ENCODE measurements at regions not wholly inside any gene's neighbourhood (a gene's known extent, or its start where the extent isn't known, plus 50 kb on each side); places are given as distances from the start of the nearest gene placed in this dataset.

DNA sequence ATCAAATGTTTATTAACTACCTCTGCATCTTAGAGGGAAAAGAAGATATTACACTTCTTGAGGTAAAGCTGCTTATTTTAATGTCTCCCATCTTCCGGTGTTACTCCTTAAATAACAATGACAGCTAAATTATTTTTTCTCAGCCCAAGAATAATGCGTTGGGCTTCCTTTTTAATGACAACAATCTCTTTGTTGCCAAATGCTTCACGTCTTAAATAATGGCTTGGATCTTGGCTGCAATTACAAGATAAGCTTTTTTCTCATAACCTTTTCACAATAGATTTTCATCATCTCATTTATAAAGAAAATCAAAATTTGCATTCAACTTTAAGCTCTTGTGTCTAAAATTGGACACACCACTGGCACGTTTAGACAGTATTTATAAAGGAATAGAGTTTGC is 89.2 kb upstream of the COL8A1 start:
- no peak overlapping the region for H3K27ac ChIP-seq (ENCODE audit: low read depth, low read length)
- H3K9me3 ChIP-seq (ENCODE audit: low read length), result no peaks in the 10 kb centered on the region
- no peak overlapping the region for H3K4me3 ChIP-seq (ENCODE audit: low read length)
- H3K4me1 ChIP-seq (ENCODE audit: insufficient read depth, low read length), result no peaks in the 10 kb centered on the region
- DNase-seq, result no peak
- no peaks in the 10 kb centered on the region for H3K27me3 ChIP-seq (ENCODE audit: insufficient read depth, low read length, poor library complexity, severe bottlenecking)
- H3K4me3 Mint-ChIP-seq, result no peak overlapping the region
- peaks cover 0 to 1% (median 0%) of the 10 kb centered on the region in 5 donors for H3K9me3 Mint-ChIP-seq
- H3K36me3 Mint-ChIP-seq, result no peaks in the 10 kb centered on the region
- H3K27me3 Mint-ChIP-seq, result peaks cover 0 to 3% of the 10 kb centered on the region in 2 donors
- POLR2A ChIA-PET, result no interaction called here
- H3K36me3 ChIP-seq (ENCODE audit: insufficient read depth, low read length), result no peaks in the 10 kb centered on the region
- CTCF ChIA-PET, result no interaction called here
- H3K27ac Mint-ChIP-seq, result no peak overlapping the region
- peaks cover 0 to 2% (median 0%) of the 10 kb centered on the region in 3 donors for H3K4me1 Mint-ChIP-seq

DNA sequence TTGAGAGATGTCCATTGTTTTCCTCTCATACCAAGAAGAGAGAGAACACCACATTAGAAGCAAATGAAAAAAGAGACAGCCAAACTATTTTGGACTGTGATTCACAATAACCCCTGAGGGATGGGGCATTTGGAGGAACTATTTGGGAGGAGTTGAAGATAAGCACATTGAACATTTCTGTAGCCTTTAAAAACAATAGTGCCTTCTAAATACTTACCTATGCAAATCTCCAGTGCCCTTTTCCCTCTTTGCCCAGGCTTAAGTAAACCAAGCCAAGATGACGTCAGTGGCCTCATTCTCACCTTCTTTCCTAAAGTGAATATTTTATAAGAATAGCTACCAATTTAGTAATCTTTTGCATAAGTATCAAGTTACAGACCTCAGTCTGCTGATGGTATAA is 89.7 kb upstream of the COL8A1 start:
- Mint-ChIP-seq H3K27ac (no peak overlapping the region), H3K4me3 (no peak overlapping the region), H3K4me1 (peaks cover 0 to 2% (median 0%) of the 10 kb centered on the region in 3 donors), H3K27me3 (peaks cover 0 to 1% of the 10 kb centered on the region in 2 donors), H3K36me3 (no peaks in the 10 kb centered on the region), H3K9me3 (no peaks in the 10 kb centered on the region)
- Histone ChIP-seq H3K4me3 (ENCODE audit: low read length) (no peak overlapping the region), H3K9me3 (ENCODE audit: low read length) (no peaks in the 10 kb centered on the region), H3K36me3 (ENCODE audit: insufficient read depth, low read length) (no peaks in the 10 kb centered on the region), H3K4me1 (ENCODE audit: insufficient read depth, low read length) (no peaks in the 10 kb centered on the region), H3K27me3 (ENCODE audit: insufficient read depth, low read length, poor library complexity, severe bottlenecking) (no peaks in the 10 kb centered on the region), H3K27ac (ENCODE audit: low read depth, low read length) (no peak overlapping the region)
- DNase-seq, result no peak
- CTCF ChIA-PET, result no interaction called here
- POLR2A ChIA-PET, result no interaction called here

GRCh38 chr3:99545941-99546580 is 92.3 kb upstream of the COL8A1 start:
- Mint-ChIP-seq H3K4me3 (no peak overlapping the region), H3K27ac (no peak overlapping the region), H3K9me3 (no peaks in the 10 kb centered on the region), H3K36me3 (no peaks in the 10 kb centered on the region), H3K27me3 (no peaks in the 10 kb centered on the region), H3K4me1 (peaks cover 0 to 7% (median 5%) of the 10 kb centered on the region in 3 donors)
- Histone ChIP-seq H3K36me3 (ENCODE audit: insufficient read depth, low read length) (no peaks in the 10 kb centered on the region), H3K27me3 (ENCODE audit: insufficient read depth, low read length, poor library complexity, severe bottlenecking) (no peaks in the 10 kb centered on the region), H3K4me3 (ENCODE audit: low read length) (no peak overlapping the region), H3K9me3 (ENCODE audit: low read length) (no peaks in the 10 kb centered on the region), H3K27ac (ENCODE audit: low read depth, low read length) (no peak overlapping the region), H3K4me1 (ENCODE audit: insufficient read depth, low read length) (no peaks in the 10 kb centered on the region)
- DNase-seq, result no peak
- POLR2A ChIA-PET, result no interaction called here
- CTCF ChIA-PET, result no interaction called here

DNA sequence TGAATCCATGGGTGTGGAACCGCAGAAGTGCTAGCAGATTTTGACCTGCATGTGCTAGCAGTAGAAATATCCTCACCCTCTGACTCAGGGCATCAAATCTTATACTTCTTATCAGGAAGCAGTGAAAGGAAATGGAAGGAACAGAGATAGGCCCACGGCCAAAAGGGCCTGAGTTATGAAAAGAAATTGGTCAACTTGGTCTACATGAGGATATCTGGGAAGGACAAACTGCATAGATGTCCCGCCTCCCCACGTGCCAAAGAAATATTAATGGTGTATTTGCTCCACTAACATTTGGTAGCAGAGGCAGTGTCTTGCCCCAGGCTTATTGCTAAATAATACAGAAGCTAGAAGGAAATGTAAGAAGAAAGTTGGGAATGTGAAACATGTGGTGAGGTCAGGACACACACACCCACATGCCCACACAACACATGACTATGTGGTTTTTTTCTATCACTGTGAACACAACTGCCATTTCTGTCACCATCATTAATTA is 93.6 kb upstream of the COL8A1 start:
- H3K4me1 ChIP-seq (ENCODE audit: insufficient read depth, low read length), result no peaks in the 10 kb centered on the region
- H3K36me3 Mint-ChIP-seq, result no peaks in the 10 kb centered on the region
- no peaks in the 10 kb centered on the region for H3K27me3 Mint-ChIP-seq
- POLR2A ChIA-PET, result no interaction called here
- H3K4me3 ChIP-seq (ENCODE audit: low read length), result no peak overlapping the region
- no peaks in the 10 kb centered on the region for H3K9me3 Mint-ChIP-seq
- DNase-seq, result no peak
- CTCF ChIA-PET, result no interaction called here
- H3K4me3 Mint-ChIP-seq, result no peak overlapping the region
- no peaks in the 10 kb centered on the region for H3K27me3 ChIP-seq (ENCODE audit: insufficient read depth, low read length, poor library complexity, severe bottlenecking)
- H3K27ac ChIP-seq (ENCODE audit: low read depth, low read length), result no peak overlapping the region
- H3K36me3 ChIP-seq (ENCODE audit: insufficient read depth, low read length), result no peaks in the 10 kb centered on the region
- H3K4me1 Mint-ChIP-seq, result peaks cover 0 to 7% (median 5%) of the 10 kb centered on the region in 3 donors
- H3K27ac Mint-ChIP-seq, result no peak overlapping the region
- no peaks in the 10 kb centered on the region for H3K9me3 ChIP-seq (ENCODE audit: low read length)

- H3K27me3 ChIP-seq (ENCODE audit: insufficient read depth, low read length, poor library complexity, severe bottlenecking), result no peaks in the 10 kb centered on the region
- no peak overlapping the region for H3K27ac ChIP-seq (ENCODE audit: low read depth, low read length)
- no peaks in the 10 kb centered on the region for H3K27me3 Mint-ChIP-seq
- no peaks in the 10 kb centered on the region for H3K36me3 Mint-ChIP-seq
- H3K4me1 ChIP-seq (ENCODE audit: insufficient read depth, low read length), result no peaks in the 10 kb centered on the region
- no peak overlapping the region for H3K4me3 ChIP-seq (ENCODE audit: low read length)
- H3K4me3 Mint-ChIP-seq, result no peak overlapping the region
- POLR2A ChIA-PET, result no interaction called here
- no peaks in the 10 kb centered on the region for H3K9me3 ChIP-seq (ENCODE audit: low read length)
- CTCF ChIA-PET, result no interaction called here
- H3K9me3 Mint-ChIP-seq, result no peaks in the 10 kb centered on the region
- no peak for DNase-seq
- no peak overlapping the region for H3K27ac Mint-ChIP-seq
- H3K4me1 Mint-ChIP-seq, result peaks cover 0 to 7% (median 5%) of the 10 kb centered on the region in 3 donors
- H3K36me3 ChIP-seq (ENCODE audit: insufficient read depth, low read length), result no peaks in the 10 kb centered on the region
These were observed 94.6 kb upstream of the COL8A1 start for GRCh38 chr3:99543796-99544195.

DNA sequence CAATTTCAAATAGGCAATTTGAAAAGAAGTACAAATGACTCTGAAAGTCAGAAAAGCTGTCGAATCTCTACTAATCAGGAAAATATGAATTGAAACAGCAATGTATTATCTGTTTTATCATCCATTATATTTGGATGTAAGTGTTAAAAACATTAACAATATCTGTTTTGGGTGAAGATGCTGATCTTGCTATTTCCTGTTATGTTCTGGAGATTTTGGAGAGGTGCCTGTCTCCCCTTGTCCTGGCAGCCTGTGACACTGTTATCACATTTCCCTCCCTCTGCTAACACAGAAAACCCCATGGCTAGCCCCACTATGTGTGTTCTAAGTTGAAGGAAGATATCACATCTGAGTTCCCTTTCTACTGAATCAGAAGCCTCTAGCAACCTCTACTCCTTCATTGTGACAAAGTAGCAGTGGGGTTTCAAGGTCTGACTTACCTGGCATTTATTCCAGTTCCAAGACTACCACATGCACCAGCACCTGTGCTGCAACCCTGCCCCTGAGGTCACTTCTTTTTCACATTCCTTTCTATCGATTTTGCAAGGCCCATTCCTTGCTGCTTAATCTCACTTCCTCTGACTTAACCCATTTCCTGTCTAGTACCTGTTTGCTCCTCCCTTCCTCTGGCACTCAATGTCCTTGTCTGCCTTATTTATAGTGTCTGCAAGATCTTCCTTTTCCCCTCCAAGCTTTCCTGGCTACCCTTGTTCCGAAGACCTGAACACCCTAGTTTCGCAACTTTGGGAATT is 95.5 kb upstream of the COL8A1 start:
- Mint-ChIP-seq H3K4me1 (peaks cover 0 to 7% (median 5%) of the 10 kb centered on the region in 3 donors), H3K27ac (peak overlapping the region in 1 of 8 donors; percentile 36), H3K27me3 (no peaks in the 10 kb centered on the region), H3K4me3 (no peak overlapping the region), H3K9me3 (no peaks in the 10 kb centered on the region), H3K36me3 (no peaks in the 10 kb centered on the region)
- H3K9me3 ChIP-seq (ENCODE audit: low read length), result no peaks in the 10 kb centered on the region
- no peaks in the 10 kb centered on the region for H3K4me1 ChIP-seq (ENCODE audit: insufficient read depth, low read length)
- H3K27me3 ChIP-seq (ENCODE audit: insufficient read depth, low read length, poor library complexity, severe bottlenecking), result no peaks in the 10 kb centered on the region
- no peak for DNase-seq
- CTCF ChIA-PET, result no interaction called here
- H3K36me3 ChIP-seq (ENCODE audit: insufficient read depth, low read length), result no peaks in the 10 kb centered on the region
- POLR2A ChIA-PET, result no interaction called here
- no peak overlapping the region for H3K4me3 ChIP-seq (ENCODE audit: low read length)
- no peak overlapping the region for H3K27ac ChIP-seq (ENCODE audit: low read depth, low read length)

DNA sequence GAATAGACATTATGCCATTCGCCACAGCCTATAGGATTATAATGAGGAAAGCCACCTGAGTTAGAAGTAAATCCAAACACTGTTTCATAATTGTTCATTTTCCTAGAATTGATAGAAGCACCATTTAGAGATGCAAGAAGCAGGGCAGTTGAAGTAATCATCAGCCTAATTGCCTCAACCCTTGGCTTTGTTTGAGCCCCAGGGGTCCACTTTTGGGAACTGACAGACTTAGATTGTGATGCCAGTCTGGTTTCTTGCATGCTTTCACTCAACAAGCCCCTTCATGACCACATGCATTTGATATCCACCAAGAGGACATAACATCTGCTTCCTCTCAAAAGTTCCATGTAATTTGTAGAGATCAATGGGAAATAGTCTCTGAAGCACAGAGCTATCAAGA is 97.2 kb upstream of the COL8A1 start:
- Mint-ChIP-seq H3K9me3 (no peaks in the 10 kb centered on the region), H3K27ac (no peak overlapping the region), H3K4me3 (no peak overlapping the region), H3K27me3 (no peaks in the 10 kb centered on the region), H3K4me1 (peaks cover 0 to 7% (median 5%) of the 10 kb centered on the region in 3 donors), H3K36me3 (no peaks in the 10 kb centered on the region)
- Histone ChIP-seq H3K27me3 (ENCODE audit: insufficient read depth, low read length, poor library complexity, severe bottlenecking) (no peaks in the 10 kb centered on the region), H3K4me3 (ENCODE audit: low read length) (no peak overlapping the region), H3K36me3 (ENCODE audit: insufficient read depth, low read length) (no peaks in the 10 kb centered on the region), H3K4me1 (ENCODE audit: insufficient read depth, low read length) (no peaks in the 10 kb centered on the region), H3K9me3 (ENCODE audit: low read length) (no peaks in the 10 kb centered on the region), H3K27ac (ENCODE audit: low read depth, low read length) (no peak overlapping the region)
- ChIA-PET CTCF (no interaction called here), POLR2A (no interaction called here)
- DNase-seq, result no peak

DNA sequence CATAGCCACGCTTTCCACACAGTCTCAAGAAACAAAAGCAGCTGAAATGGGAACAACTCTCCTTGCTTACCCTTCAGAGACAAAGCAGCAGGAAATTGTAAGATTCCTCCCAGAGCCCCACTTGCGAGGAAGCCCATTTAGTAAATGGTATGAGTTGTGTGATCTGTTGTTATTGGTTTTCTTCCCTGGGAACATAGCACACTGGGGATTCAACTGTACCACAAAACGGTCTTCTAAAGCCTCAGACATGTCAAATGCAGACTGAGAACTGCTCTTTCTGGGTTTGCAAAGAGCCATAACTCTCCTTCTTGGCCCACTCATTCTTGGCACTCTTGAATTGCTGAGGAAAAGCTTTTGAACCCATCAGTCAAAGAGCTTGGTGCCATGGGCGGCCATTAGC is 101.0 kb upstream of the COL8A1 start:
- Mint-ChIP-seq H3K4me3 (no peak overlapping the region), H3K27ac (no peak overlapping the region), H3K36me3 (no peaks in the 10 kb centered on the region), H3K27me3 (peaks cover 0 to under 1% of the 10 kb centered on the region in 2 donors), H3K9me3 (no peaks in the 10 kb centered on the region), H3K4me1 (no peaks in the 10 kb centered on the region)
- ChIA-PET CTCF (interaction anchor here (1.4 kb wide), 1 partner anchor 12 kb away, joined by 3 read pairs; no protein-coding TSS in a partner anchor), POLR2A (no interaction called here)
- no peaks in the 10 kb centered on the region for H3K9me3 ChIP-seq (ENCODE audit: low read length)
- H3K36me3 ChIP-seq (ENCODE audit: insufficient read depth, low read length), result no peaks in the 10 kb centered on the region
- no peaks in the 10 kb centered on the region for H3K27me3 ChIP-seq (ENCODE audit: insufficient read depth, low read length, poor library complexity, severe bottlenecking)
- H3K27ac ChIP-seq (ENCODE audit: low read depth, low read length), result no peak overlapping the region
- H3K4me1 ChIP-seq (ENCODE audit: insufficient read depth, low read length), result no peaks in the 10 kb centered on the region
- DNase-seq, result no peak
- no peak overlapping the region for H3K4me3 ChIP-seq (ENCODE audit: low read length)

Data from CD8-positive, alpha-beta memory T cell (primary cell).